ENCODE measurements at regions not wholly inside any gene's neighbourhood (a gene's known extent, or its start where the extent isn't known, plus 50 kb on each side); places are given as distances from the start of the nearest gene placed in this dataset.
"Not testable (repeated sequence)": the region's sequence is repeated elsewhere in the genome, so short reads cannot be mapped to it uniquely, and the experiment has no call there.

GRCh38 chr21:9031482-9032374 lies 1489.7 kb upstream of the TPTE start:
- H4K8ac ChIP-seq (ENCODE audit: extremely low read depth, insufficient read depth, low read length); H2BK15ac ChIP-seq (ENCODE audit: low read length); CTCF ChIA-PET (ENCODE audit: partially characterized antibody); FAIRE-seq; H3K56ac ChIP-seq (replicated peaks; ENCODE audit: insufficient read length, low read depth, low read length); H2BK120ac ChIP-seq (replicated peaks; ENCODE audit: low read depth, low read length); H3K79me1 ChIP-seq (ENCODE audit: low read depth, low read length); H3K23ac ChIP-seq (ENCODE audit: insufficient read length); DNase-seq (ENCODE audit: low read depth in 1 of 2, low spot score in 2 of 2); H3K23me2 ChIP-seq (ENCODE audit: low read depth, low read length); H3K4me3 ChIP-seq (ENCODE audit: extremely low read depth in 1 of 4, insufficient read depth in 2 of 4, low read depth in 3 of 4, low read length in 4 of 4); H3K27ac ChIP-seq (ENCODE audit: low read depth, low read length); H2BK20ac ChIP-seq (ENCODE audit: low read length); H3K4me1 ChIP-seq (replicated peaks in 1 of 4; ENCODE audit: control insufficient read depth in 3 of 4, insufficient read depth in 4 of 4, low read length in 3 of 4); POLR2A ChIA-PET (ENCODE audit: partially characterized antibody); H3K36me3 ChIP-seq (ENCODE audit: control insufficient read depth in 2 of 4, insufficient read depth in 4 of 4, low read length in 3 of 4); H2BK12ac ChIP-seq (ENCODE audit: low read depth, low read length); H2BK5ac ChIP-seq (ENCODE audit: low read depth, low read length); H4K91ac ChIP-seq (replicated peaks; ENCODE audit: insufficient read length, low read length); H4K5ac ChIP-seq (ENCODE audit: insufficient read length, low read depth, low read length); H3K9ac ChIP-seq (replicated peaks in 1 of 4; ENCODE audit: extremely low read depth in 1 of 4, low read depth in 3 of 4, low read length in 3 of 4); H3K4ac ChIP-seq (replicated peaks; ENCODE audit: insufficient read length, low read depth, low read length); H3K4me2 ChIP-seq (ENCODE audit: insufficient read depth in 1 of 2, low read depth in 2 of 2, low read length in 2 of 2); H3K79me2 ChIP-seq (ENCODE audit: control insufficient read depth in 1 of 2, insufficient read depth in 2 of 2, low read length in 2 of 2); H3K14ac ChIP-seq (ENCODE audit: insufficient read length); H2AK5ac ChIP-seq (ENCODE audit: low read depth, low read length); H3K18ac ChIP-seq (ENCODE audit: extremely low read depth, low read length); H4K20me1 ChIP-seq (replicated peaks in 1 of 2; ENCODE audit: control insufficient read depth in 1 of 2, insufficient read depth in 2 of 2, low read length in 2 of 2); H2AFZ ChIP-seq (ENCODE audit: low read length); H3K27me3 ChIP-seq (replicated peaks in 1 of 4; ENCODE audit: control insufficient read depth in 3 of 4, extremely low read depth in 1 of 4, insufficient read depth in 3 of 4, low read length in 3 of 4): not testable (repeated sequence)
- H3K9me3 ChIP-seq (ENCODE audit: insufficient read depth in 2 of 2, low read depth in 1 of 2, low read length in 1 of 2): peaks cover 27 to 77% of the 10 kb centered on the region in 2 experiments; a peak in 3 of 4 replicates
- 72% methylated on average over 5 of the region's 5 CpGs; no CpG with 5 or more reads in 1 of the 2 experiments for WGBS, 2 experiments (ENCODE audit: extremely low coverage in 1 of 2, insufficient coverage in 1 of 2, insufficient read length in 1 of 2, insufficient replicate concordance in 2 of 2, low coverage in 1 of 2, low lambda C conversion rate in 2 of 2, missing lambda C conversion rate in 1 of 2)

DNA sequence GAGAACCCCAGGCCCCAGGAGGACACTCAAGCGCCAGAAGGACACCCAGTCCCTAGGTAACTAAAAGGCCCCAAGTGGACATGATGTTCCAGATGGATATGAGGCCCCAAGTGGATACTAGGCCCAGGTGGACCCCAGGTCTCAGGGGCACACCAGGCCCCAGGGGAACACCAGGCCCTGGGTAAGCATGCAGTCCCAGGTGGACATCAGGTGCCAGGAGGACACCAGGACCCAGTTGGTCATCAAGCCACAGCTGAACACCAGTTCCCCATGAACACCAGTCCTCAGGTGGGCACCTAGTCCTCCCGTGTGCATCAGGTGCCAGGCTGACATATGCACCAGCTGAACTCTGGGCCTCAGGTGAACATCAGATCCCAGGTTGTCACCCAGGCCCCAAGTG lies 1488.8 kb upstream of the TPTE start:
- H3K27ac ChIP-seq (ENCODE audit: low read depth, low read length); H2AK5ac ChIP-seq (ENCODE audit: low read depth, low read length); H2BK15ac ChIP-seq (ENCODE audit: low read length); FAIRE-seq; H3K4me1 ChIP-seq (replicated peaks in 1 of 4; ENCODE audit: control insufficient read depth in 3 of 4, insufficient read depth in 4 of 4, low read length in 3 of 4); H3K9ac ChIP-seq (replicated peaks in 1 of 4; ENCODE audit: extremely low read depth in 1 of 4, low read depth in 3 of 4, low read length in 3 of 4); H2BK5ac ChIP-seq (ENCODE audit: low read depth, low read length); H3K36me3 ChIP-seq (ENCODE audit: control insufficient read depth in 2 of 4, insufficient read depth in 4 of 4, low read length in 3 of 4); H4K5ac ChIP-seq (ENCODE audit: insufficient read length, low read depth, low read length); H3K79me2 ChIP-seq (ENCODE audit: control insufficient read depth in 1 of 2, insufficient read depth in 2 of 2, low read length in 2 of 2); H3K14ac ChIP-seq (ENCODE audit: insufficient read length); POLR2A ChIA-PET (ENCODE audit: partially characterized antibody); H3K23ac ChIP-seq (ENCODE audit: insufficient read length); H3K27me3 ChIP-seq (replicated peaks in 1 of 4; ENCODE audit: control insufficient read depth in 3 of 4, extremely low read depth in 1 of 4, insufficient read depth in 3 of 4, low read length in 3 of 4); H2BK12ac ChIP-seq (ENCODE audit: low read depth, low read length); H4K20me1 ChIP-seq (replicated peaks in 1 of 2; ENCODE audit: control insufficient read depth in 1 of 2, insufficient read depth in 2 of 2, low read length in 2 of 2); H3K4ac ChIP-seq (replicated peaks; ENCODE audit: insufficient read length, low read depth, low read length); H3K4me3 ChIP-seq (ENCODE audit: extremely low read depth in 1 of 4, insufficient read depth in 2 of 4, low read depth in 3 of 4, low read length in 4 of 4); H2AFZ ChIP-seq (ENCODE audit: low read length); H3K23me2 ChIP-seq (ENCODE audit: low read depth, low read length); H3K56ac ChIP-seq (replicated peaks; ENCODE audit: insufficient read length, low read depth, low read length); H3K79me1 ChIP-seq (ENCODE audit: low read depth, low read length); H4K8ac ChIP-seq (ENCODE audit: extremely low read depth, insufficient read depth, low read length); H3K18ac ChIP-seq (ENCODE audit: extremely low read depth, low read length); CTCF ChIA-PET (ENCODE audit: partially characterized antibody); H3K4me2 ChIP-seq (ENCODE audit: insufficient read depth in 1 of 2, low read depth in 2 of 2, low read length in 2 of 2); H4K91ac ChIP-seq (replicated peaks; ENCODE audit: insufficient read length, low read length); H2BK120ac ChIP-seq (replicated peaks; ENCODE audit: low read depth, low read length); H2BK20ac ChIP-seq (ENCODE audit: low read length); DNase-seq (ENCODE audit: low read depth in 1 of 2, low spot score in 2 of 2): not testable (repeated sequence)
- peaks cover 22 to 77% of the 10 kb centered on the region in 2 experiments; a peak in 3 of 4 replicates for H3K9me3 ChIP-seq (ENCODE audit: insufficient read depth in 2 of 2, low read depth in 1 of 2, low read length in 1 of 2)
- WGBS, 2 experiments (ENCODE audit: extremely low coverage in 1 of 2, insufficient coverage in 1 of 2, insufficient read length in 1 of 2, insufficient replicate concordance in 2 of 2, low coverage in 1 of 2, low lambda C conversion rate in 2 of 2, missing lambda C conversion rate in 1 of 2): no CpG with 5 or more reads among the region's 2 CpGs

Data from H1 (cell line).